PFSK-1 (cell line): ENCODE measurements at regions not wholly inside any gene's neighbourhood (a gene's known extent, or its start where the extent isn't known, plus 50 kb on each side); places are given as distances from the start of the nearest gene placed in this dataset.

ENCODE experiments used
- FOXP2 ChIP-seq: optimal IDR thresholded peaks from 2 replicates; pipeline ENCODE3; 2011; ENCODE audit warnings: borderline replicate concordance, control low read depth, inconsistent platforms; ENCODE audit not compliant: insufficient read depth; ENCODE audit errors: extremely low read length, extremely low read depth
- POLR2AphosphoS5 ChIP-seq: IDR thresholded peaks from 2 replicates; pipeline ENCODE4 v1.6.1; 2012; ENCODE audit warnings: low read depth, mild to moderate bottlenecking, control low read depth, low read length, moderate library complexity
- SIN3A ChIP-seq: IDR thresholded peaks from 2 replicates; pipeline ENCODE4 v1.6.1; 2012; ENCODE audit warnings: mild to moderate bottlenecking, low read length, moderate library complexity, borderline replicate concordance; ENCODE audit not compliant: insufficient read depth
- TAF1 ChIP-seq: IDR thresholded peaks from 2 replicates; pipeline ENCODE4 v1.6.1; 2012; ENCODE audit warnings: low read length, control low read depth, borderline replicate concordance; ENCODE audit not compliant: insufficient read depth
- TF ChIP-seq, protein P1 (sequence below), 2 experiments: IDR thresholded peaks; 2 replicates each; pipeline versions ENCODE4 v1.6.1 to v1.8.0; 2011 to 2012; ENCODE audit warnings: low read depth in 2 of 2, low read length in 2 of 2, control low read depth in 1 of 2, inconsistent platforms in 1 of 2, mild to moderate bottlenecking in 1 of 2, moderate library complexity in 1 of 2; ENCODE audit not compliant: insufficient read depth in 1 of 2

DNA sequence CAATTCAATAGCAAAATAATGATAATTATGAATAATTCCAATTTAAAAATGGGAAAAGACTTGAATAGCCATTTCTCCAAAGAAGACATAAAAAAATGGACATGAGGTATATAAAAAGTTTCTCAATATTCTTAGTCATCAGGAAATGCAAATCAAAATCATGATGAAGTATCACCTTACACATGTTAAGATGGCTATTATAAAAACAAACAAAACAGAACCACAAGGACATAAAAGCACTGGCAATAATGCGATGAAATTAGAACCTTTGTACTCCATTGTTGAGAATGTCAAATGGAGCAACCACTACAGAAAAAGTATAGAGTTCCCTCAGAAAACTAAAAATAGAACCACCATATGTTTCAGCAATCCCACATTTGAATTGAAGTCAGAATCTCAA, 1186.1 kb downstream of the SLITRK5 start:
- TF ChIP-seq SIN3A (no peak), POLR2AphosphoS5 (no peak), TAF1 (no peak), FOXP2 (no peak)
- TF ChIP-seq, protein P1, sequence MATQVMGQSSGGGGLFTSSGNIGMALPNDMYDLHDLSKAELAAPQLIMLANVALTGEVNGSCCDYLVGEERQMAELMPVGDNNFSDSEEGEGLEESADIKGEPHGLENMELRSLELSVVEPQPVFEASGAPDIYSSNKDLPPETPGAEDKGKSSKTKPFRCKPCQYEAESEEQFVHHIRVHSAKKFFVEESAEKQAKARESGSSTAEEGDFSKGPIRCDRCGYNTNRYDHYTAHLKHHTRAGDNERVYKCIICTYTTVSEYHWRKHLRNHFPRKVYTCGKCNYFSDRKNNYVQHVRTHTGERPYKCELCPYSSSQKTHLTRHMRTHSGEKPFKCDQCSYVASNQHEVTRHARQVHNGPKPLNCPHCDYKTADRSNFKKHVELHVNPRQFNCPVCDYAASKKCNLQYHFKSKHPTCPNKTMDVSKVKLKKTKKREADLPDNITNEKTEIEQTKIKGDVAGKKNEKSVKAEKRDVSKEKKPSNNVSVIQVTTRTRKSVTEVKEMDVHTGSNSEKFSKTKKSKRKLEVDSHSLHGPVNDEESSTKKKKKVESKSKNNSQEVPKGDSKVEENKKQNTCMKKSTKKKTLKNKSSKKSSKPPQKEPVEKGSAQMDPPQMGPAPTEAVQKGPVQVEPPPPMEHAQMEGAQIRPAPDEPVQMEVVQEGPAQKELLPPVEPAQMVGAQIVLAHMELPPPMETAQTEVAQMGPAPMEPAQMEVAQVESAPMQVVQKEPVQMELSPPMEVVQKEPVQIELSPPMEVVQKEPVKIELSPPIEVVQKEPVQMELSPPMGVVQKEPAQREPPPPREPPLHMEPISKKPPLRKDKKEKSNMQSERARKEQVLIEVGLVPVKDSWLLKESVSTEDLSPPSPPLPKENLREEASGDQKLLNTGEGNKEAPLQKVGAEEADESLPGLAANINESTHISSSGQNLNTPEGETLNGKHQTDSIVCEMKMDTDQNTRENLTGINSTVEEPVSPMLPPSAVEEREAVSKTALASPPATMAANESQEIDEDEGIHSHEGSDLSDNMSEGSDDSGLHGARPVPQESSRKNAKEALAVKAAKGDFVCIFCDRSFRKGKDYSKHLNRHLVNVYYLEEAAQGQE (IDR thresholded peaks at IDR 0.05; ENCODE audit: insufficient read depth in 1 of 2, low read depth in 2 of 2, low read length in 2 of 2): no peak
